Heart left ventricle (tissue), 13 donors: ENCODE measurements at regions not wholly inside any gene's neighbourhood (a gene's known extent, or its start where the extent isn't known, plus 50 kb on each side); places are given as distances from the start of the nearest gene placed in this dataset.

ENCODE experiments used
- POLR2A ChIP-seq, 2 donors: fragments of 450-650 bp; IDR thresholded peaks; one replicate each; pipeline ENCODE4 v1.6.1; 2017; ENCODE audit warnings: antibody characterized with exemption in 2 of 2, mild to moderate bottlenecking in 2 of 2, moderate library complexity in 2 of 2
- TF ChIP-seq, protein P1 (sequence below), 12 donors: fragments of 200-600 bp; sonication (generic) in 4 of 12; IDR thresholded peaks; one replicate each; pipeline versions ENCODE4 v1.5.0 to v1.8.0; 2018 to 2022; ENCODE audit warnings: antibody characterized with exemption in 12 of 12, mild to moderate bottlenecking in 5 of 12
- donor health status: ischemic (EF 13 %, LVEDD 7.1; RV severe dilation, severe dysfunction).
- donor health status: DM: no; HTN: yes; CAD: no.
- donor health status: DM: no; HTN: no; CAD: no.
- donor health status: ischemic (EF 25% LVEDD 6.9; RV normal size, moderate dysfunction).
- donor health status: ischemic (EF 25% LVEDD 5.7; RV mildly dilated, moderate dysfunction).
- donor health status: ischemic (EF 35%, LVEDD 5.7; RV mildly dilated, moderate dysfunction).
- donor health status: nonischemic (EF 11% LVEDD 7.7; RV severe dilation, severe dysfunction).
- donor health status: DM: yes; HTN: yes; CAD: no.
- donor health status: PGD.
- donor health status: ischemic (EF 29% LVEDD 5.4; RV normal size, mild dysfunction).
- donor health status: nonischemic (EF 23%, LVEDD 6.1; RV moderate dilation, normal function).

DNA sequence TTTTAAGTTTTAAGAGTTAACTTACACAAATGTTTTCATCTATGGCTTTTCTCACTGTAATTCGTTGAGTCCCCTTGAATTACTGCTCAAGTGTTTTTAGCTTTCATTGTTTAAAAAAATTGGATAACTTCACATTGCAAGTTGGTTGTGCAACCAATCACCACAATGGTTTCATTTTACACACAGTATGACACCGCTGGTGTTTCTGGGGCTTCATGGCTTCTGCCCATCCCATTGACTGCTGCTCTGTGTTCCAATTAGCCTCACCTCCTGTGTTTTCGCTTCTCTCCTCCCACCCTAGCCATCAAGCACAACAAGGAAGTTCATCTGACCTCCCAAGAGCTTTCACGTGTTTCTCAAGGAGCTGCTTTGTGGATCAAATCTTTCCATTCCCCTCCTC lies 199.1 kb upstream of the CHAC2 start:
- TF ChIP-seq, protein P1, sequence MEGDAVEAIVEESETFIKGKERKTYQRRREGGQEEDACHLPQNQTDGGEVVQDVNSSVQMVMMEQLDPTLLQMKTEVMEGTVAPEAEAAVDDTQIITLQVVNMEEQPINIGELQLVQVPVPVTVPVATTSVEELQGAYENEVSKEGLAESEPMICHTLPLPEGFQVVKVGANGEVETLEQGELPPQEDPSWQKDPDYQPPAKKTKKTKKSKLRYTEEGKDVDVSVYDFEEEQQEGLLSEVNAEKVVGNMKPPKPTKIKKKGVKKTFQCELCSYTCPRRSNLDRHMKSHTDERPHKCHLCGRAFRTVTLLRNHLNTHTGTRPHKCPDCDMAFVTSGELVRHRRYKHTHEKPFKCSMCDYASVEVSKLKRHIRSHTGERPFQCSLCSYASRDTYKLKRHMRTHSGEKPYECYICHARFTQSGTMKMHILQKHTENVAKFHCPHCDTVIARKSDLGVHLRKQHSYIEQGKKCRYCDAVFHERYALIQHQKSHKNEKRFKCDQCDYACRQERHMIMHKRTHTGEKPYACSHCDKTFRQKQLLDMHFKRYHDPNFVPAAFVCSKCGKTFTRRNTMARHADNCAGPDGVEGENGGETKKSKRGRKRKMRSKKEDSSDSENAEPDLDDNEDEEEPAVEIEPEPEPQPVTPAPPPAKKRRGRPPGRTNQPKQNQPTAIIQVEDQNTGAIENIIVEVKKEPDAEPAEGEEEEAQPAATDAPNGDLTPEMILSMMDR (IDR thresholded peaks at IDR 0.05) = no peak
- TF ChIP-seq POLR2A (IDR thresholded peaks at IDR 0.05) = no peak
